ENCODE measurements at regions not wholly inside any gene's neighbourhood (a gene's known extent, or its start where the extent isn't known, plus 50 kb on each side); places are given as distances from the start of the nearest gene placed in this dataset.

DNA sequence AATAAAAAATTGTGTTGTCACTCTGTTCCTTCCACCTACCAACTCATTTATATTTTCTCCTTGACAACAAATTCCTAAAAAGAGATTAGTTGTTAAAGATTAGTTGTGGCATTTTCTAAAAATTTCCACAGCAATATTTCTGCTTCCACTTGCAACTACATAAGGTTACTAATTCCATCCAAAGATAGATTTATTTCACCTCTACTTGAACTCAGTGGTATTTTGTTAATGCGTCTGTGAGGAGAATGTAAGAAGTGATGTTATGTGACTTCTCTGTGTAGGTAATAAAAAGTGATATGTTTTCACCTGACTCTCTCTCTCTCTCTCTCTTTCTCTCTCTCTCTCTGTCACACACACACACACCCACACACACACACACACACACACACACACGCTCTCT is 1104.8 kb downstream of the AMY1C start:
- TF ChIP-seq POLR2AphosphoS5 (IDR thresholded peaks at IDR 0.05; ENCODE audit: low read depth, low read length), result no peak
- TF ChIP-seq REST (IDR thresholded peaks at IDR 0.05; ENCODE audit: insufficient read depth in 1 of 2, low read depth in 2 of 2, low read length in 2 of 2), result no peak
- TF ChIP-seq SIN3A (IDR thresholded peaks at IDR 0.05; ENCODE audit: borderline replicate concordance, insufficient read depth, low read length), result no peak
- no peak for TF ChIP-seq TAF1 (IDR thresholded peaks at IDR 0.05; ENCODE audit: borderline replicate concordance, insufficient read depth, low read length)
- TF ChIP-seq FOXP2 (optimal IDR thresholded peaks at IDR 0.05; ENCODE audit: borderline replicate concordance, extremely low read depth, extremely low read length, insufficient read depth), result no peak
